ENCODE measurements at regions not wholly inside any gene's neighbourhood (a gene's known extent, or its start where the extent isn't known, plus 50 kb on each side); places are given as distances from the start of the nearest gene placed in this dataset.

DNA sequence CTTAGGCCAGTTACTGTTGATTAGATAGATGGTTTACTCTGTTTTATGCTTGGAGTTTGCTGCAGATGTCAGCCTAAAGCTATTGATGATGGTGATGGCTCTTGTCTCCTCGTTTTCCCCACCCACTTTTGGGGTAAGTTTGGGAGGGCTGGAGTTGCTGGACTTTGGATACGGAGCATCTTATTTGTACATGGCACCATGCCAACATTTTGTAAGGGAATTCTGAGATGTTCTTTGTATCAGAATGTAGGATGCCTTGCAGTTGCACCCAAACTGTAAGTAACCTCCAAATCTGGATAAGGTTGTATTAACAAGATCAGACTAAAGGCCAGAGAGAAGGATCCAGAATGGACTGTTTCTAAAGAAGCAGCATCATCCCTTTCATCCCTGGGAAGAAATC, 551.9 kb upstream of the ZFHX3 start (continued):
- TF ChIP-seq, protein P1, sequence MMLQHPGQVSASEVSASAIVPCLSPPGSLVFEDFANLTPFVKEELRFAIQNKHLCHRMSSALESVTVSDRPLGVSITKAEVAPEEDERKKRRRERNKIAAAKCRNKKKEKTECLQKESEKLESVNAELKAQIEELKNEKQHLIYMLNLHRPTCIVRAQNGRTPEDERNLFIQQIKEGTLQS (IDR thresholded peaks at IDR 0.05; ENCODE audit: insufficient read depth, low read depth, low read length): no peak
- TF ChIP-seq TCF12 (IDR thresholded peaks at IDR 0.05; ENCODE audit: low read depth, low read length) (no peak), POLR2AphosphoS5 (IDR thresholded peaks at IDR 0.05; ENCODE audit: low read depth, low read length) (no peak)

All from H1 (cell line).